Lower leg skin (tissue), 4 donors: ENCODE measurements at regions not wholly inside any gene's neighbourhood (a gene's known extent, or its start where the extent isn't known, plus 50 kb on each side); places are given as distances from the start of the nearest gene placed in this dataset.
"Not testable (repeated sequence)": the region's sequence is repeated elsewhere in the genome, so short reads cannot be mapped to it uniquely, and the experiment has no call there.

Experiments used
- DNase-seq, 2 donors: peaks; one replicate each; pipeline ENCODE4 v3.0.0-alpha.2; 2019; ENCODE audit warnings: low spot score in 2 of 2
- H3K4me3 ChIP-seq: fragments of 200-600 bp; sonication (generic); 2 replicates; pipeline ENCODE4 v1.5.1; 2017; ENCODE audit warnings: mild to moderate bottlenecking, low read depth; ENCODE audit not compliant: poor library complexity, severe bottlenecking
- POLR2A ChIP-seq, 2 donors: fragments of 450-650 bp; IDR thresholded peaks; one replicate each; pipeline ENCODE4 v1.6.1; 2016 to 2017; ENCODE audit warnings: antibody characterized with exemption in 2 of 2, mild to moderate bottlenecking in 1 of 2, moderate library complexity in 1 of 2
- WGBS, 2 donors: methylation state at CpG; one replicate each; pipeline ENCODE4 v1.1.5; 2018; 5-methylcytosine and 5-hydroxymethylcytosine counted together
- intact Hi-C: fragments of 100-400 bp; cut with DNase I; formaldehyde crosslinking; loops from one replicate; pipeline ENCODE4 v1.15.0; 2023; ENCODE audit warnings: low total_unique reads
- TF ChIP-seq, protein P1 (sequence below), 3 donors: fragments of 450-650 bp; IDR thresholded peaks; one replicate each; pipeline ENCODE4 v1.5.1; 2016; ENCODE audit warnings: antibody characterized with exemption in 3 of 3, mild to moderate bottlenecking in 3 of 3, moderate library complexity in 2 of 3

DNA sequence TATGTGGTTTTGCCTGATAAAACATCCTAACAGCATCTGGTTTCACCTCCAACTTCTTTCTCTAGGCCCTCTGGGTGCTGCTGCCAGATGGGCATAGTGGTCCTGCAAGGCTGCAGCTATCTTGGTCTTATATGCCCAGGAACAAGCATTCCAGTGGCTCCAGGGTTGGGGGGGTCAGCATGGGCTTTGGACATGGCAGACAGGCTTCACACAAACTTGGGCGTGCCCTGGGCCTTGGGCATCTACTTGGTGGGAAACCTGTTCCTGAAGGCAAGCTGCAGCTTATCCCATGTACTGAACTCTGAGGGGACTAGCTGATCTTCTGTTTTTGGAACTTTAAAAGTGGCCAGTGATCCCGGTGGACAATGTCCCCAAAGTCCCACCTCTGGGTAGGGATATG is 54.9 kb upstream of the ZNF678 start:
- 87 to 97% methylated on average over 2 of the region's 2 CpGs for WGBS, 2 donors
- no peak overlapping the region for H3K4me3 ChIP-seq
- intact Hi-C loops, result no loop called here
- no peak for DNase-seq
- no peak for TF ChIP-seq POLR2A (IDR thresholded peaks at IDR 0.05)
- TF ChIP-seq, protein P1, sequence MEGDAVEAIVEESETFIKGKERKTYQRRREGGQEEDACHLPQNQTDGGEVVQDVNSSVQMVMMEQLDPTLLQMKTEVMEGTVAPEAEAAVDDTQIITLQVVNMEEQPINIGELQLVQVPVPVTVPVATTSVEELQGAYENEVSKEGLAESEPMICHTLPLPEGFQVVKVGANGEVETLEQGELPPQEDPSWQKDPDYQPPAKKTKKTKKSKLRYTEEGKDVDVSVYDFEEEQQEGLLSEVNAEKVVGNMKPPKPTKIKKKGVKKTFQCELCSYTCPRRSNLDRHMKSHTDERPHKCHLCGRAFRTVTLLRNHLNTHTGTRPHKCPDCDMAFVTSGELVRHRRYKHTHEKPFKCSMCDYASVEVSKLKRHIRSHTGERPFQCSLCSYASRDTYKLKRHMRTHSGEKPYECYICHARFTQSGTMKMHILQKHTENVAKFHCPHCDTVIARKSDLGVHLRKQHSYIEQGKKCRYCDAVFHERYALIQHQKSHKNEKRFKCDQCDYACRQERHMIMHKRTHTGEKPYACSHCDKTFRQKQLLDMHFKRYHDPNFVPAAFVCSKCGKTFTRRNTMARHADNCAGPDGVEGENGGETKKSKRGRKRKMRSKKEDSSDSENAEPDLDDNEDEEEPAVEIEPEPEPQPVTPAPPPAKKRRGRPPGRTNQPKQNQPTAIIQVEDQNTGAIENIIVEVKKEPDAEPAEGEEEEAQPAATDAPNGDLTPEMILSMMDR (IDR thresholded peaks at IDR 0.05), result no peak

DNA sequence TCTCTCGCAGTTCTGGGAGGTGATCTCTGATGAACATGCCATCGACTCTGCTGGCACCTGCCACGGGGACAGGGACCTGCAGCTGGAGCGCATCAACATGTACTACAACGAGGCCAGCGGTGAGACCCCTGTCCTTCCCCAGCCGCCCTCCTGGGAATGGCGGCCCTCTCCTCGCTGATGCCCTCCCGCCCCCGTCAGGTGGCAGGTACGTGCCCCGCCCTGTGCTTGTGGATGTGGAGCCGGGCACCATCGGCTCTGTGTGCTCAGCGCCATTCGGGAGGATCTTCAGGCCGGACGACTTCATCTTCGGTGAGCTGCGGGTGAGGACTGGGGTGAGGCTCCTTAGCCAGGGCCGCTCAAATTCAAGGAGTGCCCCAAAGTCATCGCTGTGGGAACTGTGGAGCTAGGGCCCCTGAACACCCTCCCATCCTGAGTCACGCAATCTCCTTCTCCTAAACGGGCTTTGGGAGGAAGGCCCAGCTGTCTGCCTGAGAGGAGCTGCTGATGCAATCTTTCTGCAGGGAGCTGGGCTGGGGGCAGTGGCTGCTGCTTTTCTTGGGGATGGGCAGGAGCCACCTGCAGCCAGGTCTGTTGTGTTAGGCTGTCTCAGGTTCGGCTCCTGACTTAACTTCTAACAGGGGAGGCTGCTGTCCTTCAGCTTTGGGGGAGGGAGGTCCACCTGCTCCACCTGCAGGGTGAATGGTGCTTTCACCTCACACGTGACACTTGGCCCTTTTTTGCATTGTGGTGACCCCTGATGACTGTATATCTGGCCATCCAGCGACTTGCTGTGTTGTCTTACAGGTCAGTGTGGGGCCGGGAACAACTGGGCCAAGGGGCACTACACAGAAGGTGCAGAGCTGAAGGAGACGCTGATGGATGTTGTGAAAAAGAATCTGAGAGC is 56.6 kb upstream of the ZNF678 start:
- whole genome bisulfite sequencing, 2 donors, result no CpG with 5 or more reads among the region's 30 CpGs
- intact Hi-C loops, DNase-seq: not testable (repeated sequence)

DNA sequence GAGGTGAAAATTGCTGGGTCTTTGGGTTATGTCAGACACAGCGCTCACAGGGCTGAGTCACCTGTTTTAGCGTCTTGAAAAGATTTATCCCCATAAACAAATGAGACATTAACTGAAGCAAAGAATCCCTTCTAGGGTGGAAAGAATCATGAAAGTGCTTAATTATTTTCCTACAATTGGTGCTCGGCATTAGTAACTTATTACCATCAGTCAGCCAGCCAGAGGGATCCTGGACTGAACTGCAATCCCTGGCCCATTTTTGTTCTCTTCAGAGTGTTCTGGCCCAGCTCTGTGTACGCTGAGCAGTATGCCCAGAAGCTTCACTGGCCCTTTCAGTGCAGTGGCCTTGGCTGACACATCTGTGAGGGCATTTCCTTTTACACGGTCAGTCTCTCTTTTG is 67.3 kb upstream of the ZNF678 start:
- H3K4me3 ChIP-seq, DNase-seq, intact Hi-C loops: not testable (repeated sequence)
- WGBS, 2 donors, result 62 to 81% methylated on average over 1 to 2 of the region's 5 CpGs

More for the DNA sequence above, 56.6 kb upstream of the ZNF678 start:
- not testable (repeated sequence) for H3K4me3 ChIP-seq

DNA sequence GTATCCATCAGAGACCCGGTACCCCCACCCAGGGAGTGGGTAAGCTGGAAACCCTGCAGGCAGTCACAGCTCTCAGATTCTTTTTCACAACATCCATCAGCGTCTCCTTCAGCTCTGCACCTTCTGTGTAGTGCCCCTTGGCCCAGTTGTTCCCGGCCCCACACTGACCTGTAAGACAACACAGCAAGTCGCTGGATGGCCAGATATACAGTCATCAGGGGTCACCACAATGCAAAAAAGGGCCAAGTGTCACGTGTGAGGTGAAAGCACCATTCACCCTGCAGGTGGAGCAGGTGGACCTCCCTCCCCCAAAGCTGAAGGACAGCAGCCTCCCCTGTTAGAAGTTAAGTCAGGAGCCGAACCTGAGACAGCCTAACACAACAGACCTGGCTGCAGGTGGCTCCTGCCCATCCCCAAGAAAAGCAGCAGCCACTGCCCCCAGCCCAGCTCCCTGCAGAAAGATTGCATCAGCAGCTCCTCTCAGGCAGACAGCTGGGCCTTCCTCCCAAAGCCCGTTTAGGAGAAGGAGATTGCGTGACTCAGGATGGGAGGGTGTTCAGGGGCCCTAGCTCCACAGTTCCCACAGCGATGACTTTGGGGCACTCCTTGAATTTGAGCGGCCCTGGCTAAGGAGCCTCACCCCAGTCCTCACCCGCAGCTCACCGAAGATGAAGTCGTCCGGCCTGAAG is 69.3 kb upstream of the ZNF678 start:
- WGBS, 2 donors, result 43 to 63% methylated on average over 1 to 2 of the region's 14 CpGs
- intact Hi-C loops, DNase-seq, H3K4me3 ChIP-seq: not testable (repeated sequence)

DNA sequence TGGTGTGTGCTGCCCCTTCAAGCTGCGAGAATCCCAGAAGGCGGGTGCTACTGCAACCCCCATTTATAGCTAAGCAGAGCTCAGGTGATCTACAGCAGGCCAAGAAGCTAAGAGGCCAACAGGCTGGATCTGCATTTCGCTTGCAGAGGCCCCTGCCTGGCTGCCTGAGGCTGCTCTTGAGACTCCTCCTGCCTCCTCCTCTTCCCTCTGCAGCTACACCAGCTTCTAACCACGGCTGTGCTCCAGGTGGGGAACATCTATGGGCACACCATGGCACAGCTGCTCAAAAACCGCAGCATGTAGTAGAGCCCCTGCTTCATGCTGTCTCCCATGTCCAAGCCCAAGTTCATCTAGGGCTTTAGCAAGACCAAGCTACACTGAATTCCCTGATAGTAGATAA is 72.9 kb upstream of the ZNF678 start:
- intact Hi-C loops, result no loop called here
- no peak overlapping the region for H3K4me3 ChIP-seq
- TF ChIP-seq POLR2A (IDR thresholded peaks at IDR 0.05), result no peak
- TF ChIP-seq, protein P1 (IDR thresholded peaks at IDR 0.05), result no peak
- no peak for DNase-seq
- WGBS, 2 donors, result 81 to 87% methylated on average over 5 of the region's 5 CpGs

DNA sequence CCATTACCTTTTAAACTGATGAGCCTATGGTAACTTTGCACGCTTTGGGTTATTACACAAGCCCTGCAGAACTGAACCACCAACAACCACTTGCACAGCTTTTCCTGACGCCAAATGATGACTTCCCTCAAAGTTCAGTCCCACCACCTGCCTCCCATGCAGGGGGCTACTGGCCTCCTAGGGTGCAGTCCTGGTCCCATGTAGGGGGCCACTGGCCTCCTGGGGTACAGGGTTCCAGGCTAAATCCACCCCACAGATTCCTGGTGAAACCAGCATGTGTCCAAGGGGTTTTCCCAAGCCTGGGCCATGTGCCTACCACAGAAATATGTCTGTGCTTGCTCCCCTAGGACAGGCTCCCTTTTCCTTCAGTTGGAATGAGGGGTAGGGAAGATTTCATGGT is 73.4 kb upstream of the ZNF678 start:
- no peak for TF ChIP-seq POLR2A (IDR thresholded peaks at IDR 0.05)
- TF ChIP-seq, protein P1 (IDR thresholded peaks at IDR 0.05), result no peak
- no peak for DNase-seq
- H3K4me3 ChIP-seq, result no peak overlapping the region
- 67 to 76% methylated on average over 2 of the region's 2 CpGs for WGBS, 2 donors
- intact Hi-C loops, result no loop called here

DNA sequence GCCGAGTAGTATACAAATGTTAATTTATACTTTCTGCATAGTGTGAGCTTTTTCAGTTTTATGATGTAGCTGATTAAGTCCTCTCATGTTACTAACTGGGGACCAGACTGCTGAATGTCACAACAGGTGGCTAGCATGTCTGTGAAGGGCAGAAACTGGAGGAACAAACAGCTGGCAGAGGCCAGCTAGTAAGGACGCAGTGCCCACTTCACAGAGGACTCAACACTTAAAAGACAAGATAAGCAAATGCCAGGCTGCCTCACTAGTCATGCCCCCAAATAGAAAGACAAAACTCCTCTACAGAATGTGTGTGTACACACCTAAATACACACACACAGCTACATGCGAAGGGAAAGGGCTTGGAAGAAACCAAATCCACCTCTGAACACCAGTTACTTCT is 73.8 kb upstream of the ZNF678 start:
- TF ChIP-seq POLR2A (IDR thresholded peaks at IDR 0.05), result no peak
- TF ChIP-seq, protein P1 (IDR thresholded peaks at IDR 0.05), result no peak
- 79 to 88% methylated on average over 3 of the region's 3 CpGs for WGBS, 2 donors
- intact Hi-C loops, result no loop called here
- DNase-seq, result no peak
- H3K4me3 ChIP-seq, result no peak overlapping the region
